KOPT-K1 (cell line): ENCODE measurements at regions not wholly inside any gene's neighbourhood (a gene's known extent, or its start where the extent isn't known, plus 50 kb on each side); places are given as distances from the start of the nearest gene placed in this dataset.

Experiments
- H3K27ac ChIP-seq: fragments of 200-600 bp; sonication (generic); 2 replicates; pipeline ENCODE4 v1.5.1; 2016; ENCODE audit warnings: antibody characterized with exemption, mild to moderate bottlenecking, low read depth, low read length; ENCODE audit not compliant: poor library complexity, severe bottlenecking
- H3K36me3 ChIP-seq: fragments of 200-600 bp; sonication (generic); 2 replicates; pipeline ENCODE4 v1.5.1; 2017; ENCODE audit warnings: antibody characterized with exemption, mild to moderate bottlenecking, low read length, moderate library complexity; ENCODE audit not compliant: insufficient read depth
- H3K9me3 ChIP-seq: fragments of 200-600 bp; sonication (generic); 2 replicates; pipeline ENCODE4 v1.5.1; 2017; ENCODE audit warnings: antibody characterized with exemption, low read length, mild to moderate bottlenecking; ENCODE audit not compliant: insufficient read depth, poor library complexity, severe bottlenecking

DNA sequence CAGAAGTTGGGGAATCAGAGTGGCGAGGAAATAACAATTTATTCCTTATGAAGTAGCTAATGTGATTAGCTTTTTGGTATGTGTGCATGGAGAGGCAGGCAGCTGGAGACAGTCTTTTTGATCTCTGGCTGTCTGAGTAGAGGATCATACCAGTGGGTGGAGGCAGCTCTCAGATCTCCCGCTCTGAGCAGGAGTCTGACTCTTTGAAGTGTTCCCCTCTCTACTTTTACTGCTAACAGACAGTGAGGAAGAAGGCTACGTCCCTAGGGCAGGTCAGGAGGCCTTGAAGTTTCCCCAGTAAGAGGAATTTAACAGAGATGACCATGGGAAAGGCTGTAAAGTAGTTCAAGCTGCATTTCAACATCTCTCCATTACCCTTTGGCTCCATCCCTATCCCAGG, 111.9 kb upstream of the REG3A start:
- no peaks in the 10 kb centered on the region for H3K36me3 ChIP-seq
- H3K9me3 ChIP-seq, result peaks cover 5% of the 10 kb centered on the region
- no peak overlapping the region for H3K27ac ChIP-seq

DNA sequence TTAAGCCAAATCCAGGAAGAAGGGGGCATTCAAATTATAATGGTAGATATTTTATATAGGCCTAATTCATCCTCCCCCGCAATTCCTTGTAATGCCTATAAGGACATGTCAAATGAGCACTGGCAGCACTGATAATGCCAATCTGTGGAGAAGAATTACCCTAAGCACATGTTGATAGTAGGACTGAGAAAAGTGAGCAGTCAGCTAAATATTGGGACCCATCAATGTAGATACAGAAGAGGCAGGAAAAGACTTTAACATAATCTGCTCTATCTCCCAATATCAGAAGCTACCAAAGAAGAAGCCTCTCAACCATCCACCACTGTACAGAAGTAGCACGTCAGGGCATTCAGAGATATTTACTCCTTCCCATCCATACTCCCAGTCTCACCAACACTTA, 101.3 kb upstream of the REG3A start:
- Histone ChIP-seq H3K9me3 (no peaks in the 10 kb centered on the region), H3K36me3 (no peaks in the 10 kb centered on the region), H3K27ac (no peak overlapping the region)

DNA sequence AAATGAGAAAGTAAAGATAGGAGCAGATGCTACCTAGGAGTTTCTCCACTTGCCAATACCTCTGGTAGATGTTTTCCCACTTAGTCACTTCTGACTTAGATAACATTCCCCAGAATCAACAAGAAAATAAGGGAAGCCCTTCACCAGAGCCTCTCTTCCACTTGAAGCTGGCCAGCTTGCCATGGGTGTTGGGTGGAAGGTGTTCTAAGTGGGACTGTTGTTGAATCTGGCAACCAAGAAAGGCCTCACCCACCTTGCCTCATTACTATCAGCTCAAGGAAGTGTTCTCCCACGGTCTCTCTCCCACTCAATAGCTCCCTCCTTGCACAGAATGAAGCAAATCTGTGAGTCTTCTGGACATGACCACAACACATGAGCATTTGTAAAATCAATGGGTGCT, 100.4 kb upstream of the REG3A start:
- Histone ChIP-seq H3K36me3 (no peaks in the 10 kb centered on the region), H3K27ac (no peak overlapping the region), H3K9me3 (no peaks in the 10 kb centered on the region)

DNA sequence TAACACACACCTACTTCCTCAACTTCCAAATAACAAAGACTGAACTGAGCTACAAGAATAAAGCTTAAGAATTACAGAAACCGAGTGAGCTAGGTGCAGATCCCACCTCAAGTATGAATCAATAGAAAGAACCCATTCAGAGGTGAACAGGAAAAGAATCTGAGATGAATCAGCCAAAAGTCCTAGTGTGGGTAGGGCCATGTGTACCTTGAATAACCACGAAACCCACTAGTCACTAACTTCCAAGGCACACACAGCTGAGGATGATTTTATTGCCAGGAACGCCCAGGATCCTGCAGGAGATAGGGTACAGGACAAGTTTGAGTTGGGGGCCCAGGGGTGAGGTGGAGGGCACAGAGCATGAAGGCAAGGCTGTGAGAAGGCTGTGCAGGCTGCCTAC, 99.7 kb upstream of the REG3A start:
- H3K27ac ChIP-seq, result no peak overlapping the region
- no peaks in the 10 kb centered on the region for H3K9me3 ChIP-seq
- H3K36me3 ChIP-seq, result no peaks in the 10 kb centered on the region

DNA sequence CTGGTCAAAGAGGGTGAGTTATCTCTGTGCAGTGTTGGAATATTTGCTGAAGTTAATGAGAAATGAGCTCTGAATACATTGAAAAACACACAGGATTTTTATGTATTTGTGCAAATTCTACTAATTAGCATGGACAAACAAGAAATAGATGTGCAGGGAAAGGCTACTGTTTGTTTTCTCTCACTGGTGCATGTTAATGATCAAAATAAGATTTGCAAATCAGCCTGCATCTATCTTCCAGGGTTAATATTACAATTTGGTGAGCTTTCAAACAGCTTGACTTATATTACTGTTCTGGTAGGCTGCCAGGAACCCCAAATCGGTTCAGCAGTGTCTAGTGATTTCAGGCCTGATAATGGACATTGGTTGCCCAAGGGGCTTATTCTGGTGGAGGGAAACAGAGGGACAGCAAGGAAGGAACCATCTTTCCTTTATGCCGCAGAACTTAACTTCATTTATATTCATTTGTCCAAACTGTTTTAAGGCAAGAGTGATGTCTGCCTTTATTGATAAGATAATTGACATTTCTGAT, 93.8 kb upstream of the REG3A start:
- Histone ChIP-seq H3K36me3 (no peaks in the 10 kb centered on the region), H3K27ac (no peak overlapping the region), H3K9me3 (no peaks in the 10 kb centered on the region)

DNA sequence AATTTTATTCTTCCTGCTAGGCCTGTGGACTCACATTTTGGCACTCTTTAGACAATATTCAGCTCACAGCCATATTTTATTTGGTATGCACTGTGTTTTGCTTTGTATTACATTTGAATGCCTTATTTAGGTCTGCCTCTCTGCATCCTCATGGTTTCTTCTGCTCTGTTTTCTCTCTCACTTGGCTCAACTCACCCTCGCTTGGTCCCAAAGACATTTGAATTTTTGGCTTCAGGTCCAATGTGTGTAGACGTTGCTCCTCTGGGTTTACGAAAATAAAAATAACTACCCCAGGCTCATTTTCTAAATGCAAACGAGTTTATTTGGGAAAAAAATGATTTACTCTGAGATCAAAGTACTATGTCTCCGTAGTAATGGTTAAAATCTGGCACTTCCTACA, 91.1 kb upstream of the REG3A start:
- H3K36me3 ChIP-seq, result no peaks in the 10 kb centered on the region
- no peak overlapping the region for H3K27ac ChIP-seq
- H3K9me3 ChIP-seq, result no peaks in the 10 kb centered on the region

DNA sequence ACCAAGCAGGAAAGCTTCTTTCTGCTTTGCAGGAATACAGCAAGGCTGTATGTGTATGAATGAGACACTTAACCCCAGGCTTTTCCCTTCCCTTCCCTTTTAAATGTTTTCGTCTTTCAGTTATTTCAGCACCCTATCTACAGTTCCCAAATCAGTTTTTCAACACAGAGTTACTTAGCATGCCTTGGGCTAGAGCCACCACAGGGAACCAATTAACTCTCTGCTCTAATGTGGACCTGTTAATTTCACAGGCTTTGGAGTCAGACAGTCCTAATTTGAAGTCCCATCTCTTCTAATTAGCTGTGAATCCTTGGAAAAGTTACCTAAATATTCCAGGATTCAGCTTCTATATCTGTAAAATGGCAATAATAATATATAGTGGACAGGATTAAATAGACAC, 89.2 kb upstream of the REG3A start:
- Histone ChIP-seq H3K27ac (no peak overlapping the region), H3K36me3 (no peaks in the 10 kb centered on the region), H3K9me3 (no peaks in the 10 kb centered on the region)

DNA sequence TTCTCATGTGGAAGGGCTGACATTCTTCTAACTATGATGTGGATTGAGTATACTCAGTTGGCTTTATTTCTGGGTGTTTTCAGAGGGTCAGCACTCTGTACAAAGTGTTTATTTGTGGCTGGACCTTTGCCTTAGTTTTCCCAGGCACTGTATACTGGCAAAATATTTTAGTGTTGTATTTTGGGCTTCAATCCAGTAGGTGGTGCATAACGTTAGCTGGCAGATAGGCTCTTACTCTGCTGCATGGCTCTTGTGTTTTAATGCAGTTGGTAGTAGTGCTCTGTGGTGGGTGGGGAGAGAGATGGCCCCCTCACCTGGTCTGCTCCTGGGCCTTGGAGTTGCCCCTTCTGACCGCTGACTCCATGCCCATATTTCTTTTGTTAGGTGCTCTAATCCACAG, 75.6 kb upstream of the REG3A start:
- no peaks in the 10 kb centered on the region for H3K36me3 ChIP-seq
- H3K9me3 ChIP-seq, result no peaks in the 10 kb centered on the region
- H3K27ac ChIP-seq, result no peak overlapping the region

DNA sequence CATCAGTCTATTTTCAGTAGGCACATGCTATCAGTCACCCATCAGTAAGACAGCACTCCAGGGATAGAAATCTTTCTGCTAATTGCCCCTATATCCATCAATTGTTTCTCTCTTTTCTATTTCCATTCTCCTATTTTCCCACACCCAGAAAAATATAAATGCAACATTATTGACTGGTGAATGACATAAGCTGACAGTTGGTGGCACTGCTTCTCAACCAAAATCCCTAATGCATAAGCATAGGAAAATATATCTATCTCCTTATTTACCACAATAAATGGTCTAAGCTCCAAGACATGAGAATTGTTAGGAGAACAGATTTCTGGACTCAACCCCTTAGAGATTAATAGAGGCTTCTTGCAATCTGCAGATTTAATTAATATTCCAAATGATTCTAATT, 64.0 kb upstream of the REG3A start:
- Histone ChIP-seq H3K9me3 (no peaks in the 10 kb centered on the region), H3K36me3 (no peaks in the 10 kb centered on the region), H3K27ac (no peak overlapping the region)

DNA sequence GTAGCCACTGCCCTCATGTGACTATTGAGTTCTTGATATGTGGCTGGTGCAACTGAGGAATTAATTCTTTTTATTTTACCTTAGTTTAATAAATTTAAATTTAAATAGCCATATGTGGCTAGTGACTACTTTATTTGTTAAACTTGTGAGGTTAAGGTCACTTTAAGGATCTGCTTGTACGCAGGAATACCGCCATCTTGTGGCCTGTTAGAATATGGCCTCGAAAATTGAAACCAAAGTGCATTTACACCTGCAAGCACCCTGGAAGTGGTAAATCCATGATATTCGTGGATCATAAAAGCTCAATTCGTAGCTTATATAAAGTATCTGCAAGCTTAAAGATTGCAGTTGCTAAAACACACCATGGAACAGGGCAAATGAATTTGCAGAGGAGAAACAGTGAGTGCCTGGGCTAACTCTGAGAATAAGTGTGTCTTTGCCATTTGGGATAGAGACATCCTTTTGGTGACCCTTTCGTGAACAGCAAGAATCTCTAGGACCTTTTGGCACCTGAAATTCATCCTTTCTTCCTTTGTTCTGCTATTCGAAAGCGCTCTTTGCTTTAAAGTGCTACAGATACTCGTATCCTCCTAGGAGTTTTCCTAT, 59.9 kb upstream of the REG3A start:
- H3K27ac ChIP-seq, result no peak overlapping the region
- no peaks in the 10 kb centered on the region for H3K9me3 ChIP-seq
- no peaks in the 10 kb centered on the region for H3K36me3 ChIP-seq

DNA sequence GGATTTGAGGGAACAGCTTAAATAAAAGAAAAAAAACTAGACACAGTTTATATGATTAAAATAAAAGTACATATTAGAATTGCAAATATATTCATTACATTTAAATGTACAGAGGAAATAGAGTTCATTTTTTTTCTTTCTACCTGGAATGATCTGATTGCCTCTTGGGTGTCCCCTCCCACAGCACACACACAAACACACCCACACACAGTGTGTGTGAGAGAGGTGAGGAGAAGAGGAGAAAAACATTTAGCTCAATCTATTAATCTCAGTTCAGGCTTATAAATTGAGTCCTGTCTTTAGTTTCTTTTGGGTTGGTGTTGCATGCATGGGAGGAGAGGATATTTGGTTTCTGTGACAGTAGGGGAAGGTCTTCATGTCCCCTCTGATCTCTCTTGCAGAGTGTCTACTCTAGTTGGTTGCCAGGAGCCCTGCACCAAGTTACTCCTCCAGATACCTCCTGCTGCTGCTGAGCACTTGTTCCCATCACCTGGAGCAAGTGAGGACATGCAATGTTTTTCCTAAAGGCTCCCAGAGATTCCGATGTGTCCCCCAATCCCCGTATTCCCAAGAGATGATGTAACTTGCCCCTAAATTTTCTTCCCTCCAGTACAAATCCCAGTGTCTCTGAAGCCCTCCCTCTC, 50.8 kb upstream of the REG3A start:
- H3K36me3 ChIP-seq, result no peaks in the 10 kb centered on the region
- no peaks in the 10 kb centered on the region for H3K9me3 ChIP-seq
- no peak overlapping the region for H3K27ac ChIP-seq
